Upper lobe of left lung (tissue), 4 donors: ENCODE measurements at regions not wholly inside any gene's neighbourhood (a gene's known extent, or its start where the extent isn't known, plus 50 kb on each side); places are given as distances from the start of the nearest gene placed in this dataset.

Source experiments
- CTCF ChIP-seq, 6 experiments: fragments of 450-650 bp in 4 of 6; fragments of 200-600 bp in 2 of 6; sonication (generic) in 2 of 6; IDR thresholded peaks; one replicate each; pipeline ENCODE4 v1.5.1; 2016 to 2019; ENCODE audit warnings: antibody characterized with exemption in 6 of 6
- EP300 ChIP-seq, 4 donors: sonication (generic); formaldehyde crosslinking; IDR thresholded peaks; one replicate each; pipeline ENCODE4 v1.5.1; 2017; ENCODE audit warnings: antibody characterized with exemption in 4 of 4, control low read depth in 2 of 4
- POLR2A ChIP-seq, 4 donors: fragments of 450-650 bp; IDR thresholded peaks; one replicate each; pipeline ENCODE4 v1.5.1; 2016 to 2017; ENCODE audit warnings: antibody characterized with exemption in 4 of 4, mild to moderate bottlenecking in 2 of 4
- POLR2AphosphoS5 ChIP-seq, 2 donors: sonication (generic); formaldehyde crosslinking; IDR thresholded peaks; one replicate each; pipeline ENCODE4 v1.5.1; 2017; ENCODE audit warnings: antibody characterized with exemption in 2 of 2

GRCh38 chr6:23661549-23661948 is 464.5 kb upstream of the NRSN1 start:
- no peak for TF ChIP-seq POLR2AphosphoS5 (IDR thresholded peaks at IDR 0.05)
- no peak for TF ChIP-seq EP300 (IDR thresholded peaks at IDR 0.05)
- no peak for TF ChIP-seq CTCF (IDR thresholded peaks at IDR 0.05)
- TF ChIP-seq POLR2A (IDR thresholded peaks at IDR 0.05), result no peak
